HG02798 (cell line): ENCODE measurements at regions not wholly inside any gene's neighbourhood (a gene's known extent, or its start where the extent isn't known, plus 50 kb on each side); places are given as distances from the start of the nearest gene placed in this dataset.

ENCODE experiments used
- ATAC-seq: cut with Tn5 transposase; IDR thresholded peaks from one replicate; pipeline ENCODE4 v1.9.1; 2021; ENCODE audit warnings: mild to moderate bottlenecking; ENCODE audit not compliant: unreplicated experiment, poor library complexity

GRCh38 chr11:109320595-109320994, 101.4 kb upstream of the C11orf87 start:
- no peak for ATAC-seq

GRCh38 chr11:109326781-109327180, 95.2 kb upstream of the C11orf87 start:
- no peak for ATAC-seq

GRCh38 chr11:109329716-109330115, 92.3 kb upstream of the C11orf87 start:
- no peak for ATAC-seq

GRCh38 chr11:109338131-109338530, 83.9 kb upstream of the C11orf87 start:
- ATAC-seq: no peak

- ATAC-seq: no peak
Observed at GRCh38 chr11:109342261-109342660, 79.7 kb upstream of the C11orf87 start.

GRCh38 chr11:109343242-109343641, 78.7 kb upstream of the C11orf87 start:
- no peak for ATAC-seq

- ATAC-seq: no peak
Observed at GRCh38 chr11:109347304-109347703, 74.7 kb upstream of the C11orf87 start.

GRCh38 chr11:109349276-109350080, 72.5 kb upstream of the C11orf87 start:
- ATAC-seq: no peak

- no peak for ATAC-seq
Observed at GRCh38 chr11:109350091-109350490, 71.9 kb upstream of the C11orf87 start.

GRCh38 chr11:109362059-109362458, 59.9 kb upstream of the C11orf87 start:
- ATAC-seq: no peak

GRCh38 chr11:109363682-109364081, 58.3 kb upstream of the C11orf87 start:
- no peak for ATAC-seq

- ATAC-seq: no peak
Observed at GRCh38 chr11:109364851-109365250, 57.1 kb upstream of the C11orf87 start.

- ATAC-seq: no peak
Observed at GRCh38 chr11:109371444-109372176, 50.4 kb upstream of the C11orf87 start.
